HG03196 (cell line): ENCODE measurements at regions not wholly inside any gene's neighbourhood (a gene's known extent, or its start where the extent isn't known, plus 50 kb on each side); places are given as distances from the start of the nearest gene placed in this dataset.
"Not testable (repeated sequence)": the region's sequence is repeated elsewhere in the genome, so short reads cannot be mapped to it uniquely, and the experiment has no call there.

ENCODE experiments used
- ATAC-seq: cut with Tn5 transposase; IDR thresholded peaks from one replicate; pipeline ENCODE4 v1.9.1; 2021; ENCODE audit not compliant: unreplicated experiment

DNA sequence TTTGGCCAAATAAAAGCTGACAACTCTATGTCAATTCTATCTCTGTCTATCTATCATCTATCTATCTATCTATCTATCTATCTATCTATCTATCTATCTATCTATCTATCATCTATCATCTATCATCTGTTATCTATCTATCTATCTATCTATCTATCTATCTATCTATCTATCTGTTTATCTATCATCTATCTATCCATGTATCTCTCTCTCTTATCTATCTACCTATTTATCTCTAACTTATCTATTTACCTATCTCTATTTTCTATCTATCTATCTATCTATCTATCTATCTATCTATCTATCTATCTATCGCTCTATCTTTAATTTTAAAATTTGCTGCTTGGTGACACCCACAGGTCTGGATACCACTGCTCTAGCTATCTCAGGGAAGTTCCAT lies 271.1 kb downstream of the VRK1 start:
- ATAC-seq, result not testable (repeated sequence)

DNA sequence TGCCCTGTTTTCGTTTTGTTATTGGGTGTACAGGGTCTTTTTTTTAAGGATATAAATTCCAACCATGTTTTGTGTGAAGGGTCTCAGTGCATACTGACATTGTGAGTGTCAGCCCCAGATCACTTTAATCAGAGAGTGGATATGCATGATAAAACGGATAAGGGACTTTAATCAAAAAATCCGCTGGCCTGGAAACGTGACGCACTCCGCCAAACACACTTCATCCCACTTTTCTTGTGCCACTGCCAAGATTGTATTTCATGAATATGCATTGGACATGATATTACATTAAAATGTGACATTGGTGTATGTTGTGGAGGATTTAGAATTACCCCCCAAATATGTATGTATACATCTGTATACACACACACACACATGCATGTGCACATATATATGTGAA lies 273.1 kb downstream of the VRK1 start:
- no peak for ATAC-seq

DNA sequence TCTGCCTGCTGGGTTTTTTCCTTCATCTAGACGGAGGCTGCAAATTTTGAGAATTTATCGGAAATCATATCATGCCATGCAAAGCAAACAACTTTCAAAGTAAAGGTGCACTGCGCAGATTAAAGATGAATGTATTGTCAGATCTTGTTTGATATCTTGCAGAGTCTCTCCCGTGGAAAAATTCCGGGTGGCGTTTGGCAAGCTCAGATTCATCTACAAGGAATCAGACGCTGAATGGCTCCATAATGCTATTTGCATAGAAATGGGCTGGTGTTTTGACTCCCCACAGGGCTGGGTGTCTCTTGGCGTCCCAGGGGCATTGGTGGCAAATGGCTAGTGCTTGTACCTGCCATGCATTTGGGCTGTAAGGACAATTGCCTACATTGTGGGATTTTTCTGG lies 274.0 kb downstream of the VRK1 start:
- no peak for ATAC-seq

DNA sequence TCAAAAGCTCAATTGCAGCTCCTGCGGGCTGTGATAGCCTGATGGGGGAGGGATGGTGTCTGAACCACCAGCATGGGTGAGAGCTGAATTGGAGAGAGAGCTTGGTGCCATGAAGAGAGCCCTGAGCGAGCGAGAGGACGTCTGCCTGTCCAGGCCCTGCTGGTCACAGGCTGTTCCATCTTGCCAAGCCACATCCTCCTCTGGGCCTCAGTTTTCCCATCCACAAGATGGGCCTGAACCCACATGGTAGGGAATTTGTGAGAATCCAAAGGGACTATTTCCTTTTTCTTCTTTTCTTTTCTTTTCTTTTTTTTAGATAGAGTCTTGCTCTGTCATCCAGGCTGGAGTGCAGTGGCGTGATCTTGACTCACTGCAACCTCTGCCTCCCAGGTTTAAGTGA lies 276.4 kb downstream of the VRK1 start:
- no peak for ATAC-seq

DNA sequence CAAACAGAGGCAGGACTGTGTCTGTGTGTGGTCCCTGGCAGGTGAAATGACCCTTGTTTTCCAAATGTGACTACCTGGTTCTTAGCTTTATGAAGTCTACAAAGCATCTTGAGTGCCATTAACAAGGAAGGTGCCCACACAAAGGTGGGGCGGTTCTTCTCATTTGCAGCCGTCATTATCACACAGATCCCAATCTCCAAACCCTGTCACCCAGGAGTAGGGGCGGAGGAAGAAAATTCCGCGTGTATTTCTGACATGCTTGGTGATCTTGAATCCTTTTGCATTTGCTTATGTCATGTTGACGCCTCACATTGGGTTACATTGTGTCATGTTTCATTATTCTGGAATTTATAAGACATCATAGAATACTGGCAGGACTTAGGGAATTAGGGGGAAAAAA lies 277.3 kb downstream of the VRK1 start:
- no peak for ATAC-seq

DNA sequence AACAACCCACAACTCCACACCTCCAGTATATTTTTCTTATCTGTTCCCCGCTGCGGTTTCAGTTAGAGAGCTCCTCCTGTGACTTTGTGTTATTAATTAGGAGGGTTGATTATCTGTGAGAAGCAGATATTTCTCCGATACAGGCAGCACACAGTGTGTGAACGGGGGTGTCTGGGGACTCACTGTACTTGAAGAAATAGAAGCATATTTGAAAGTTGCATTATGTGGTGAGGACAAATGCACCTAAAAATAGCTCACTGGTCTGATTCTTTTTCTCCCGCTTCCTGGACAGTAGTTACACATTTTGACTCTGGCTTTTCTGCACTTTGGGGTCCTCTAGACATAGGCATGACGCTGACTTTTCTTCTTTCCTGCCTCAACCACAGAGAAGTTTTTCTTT lies 277.7 kb downstream of the VRK1 start:
- no peak for ATAC-seq

DNA sequence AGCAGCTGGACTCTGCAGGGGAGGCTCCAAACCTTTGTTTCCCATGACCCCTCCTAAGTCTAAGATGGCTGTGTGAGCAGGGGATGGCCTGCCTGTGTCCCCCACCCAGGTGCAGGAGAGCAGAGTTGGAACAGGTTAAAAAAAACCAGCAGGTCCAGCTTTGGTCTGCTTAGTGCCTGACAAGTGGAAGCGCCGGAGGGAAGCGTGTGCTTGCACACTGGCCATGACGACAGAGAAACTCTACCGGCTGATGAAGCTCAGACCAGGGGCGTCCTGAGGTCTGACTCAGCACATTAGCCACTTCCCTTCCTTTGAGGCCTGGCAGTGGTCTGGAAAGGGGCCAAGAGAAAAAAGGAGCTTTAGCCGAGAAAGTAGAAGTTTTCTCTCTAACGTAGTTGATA lies 280.1 kb downstream of the VRK1 start:
- ATAC-seq, result peak; percentile 71

DNA sequence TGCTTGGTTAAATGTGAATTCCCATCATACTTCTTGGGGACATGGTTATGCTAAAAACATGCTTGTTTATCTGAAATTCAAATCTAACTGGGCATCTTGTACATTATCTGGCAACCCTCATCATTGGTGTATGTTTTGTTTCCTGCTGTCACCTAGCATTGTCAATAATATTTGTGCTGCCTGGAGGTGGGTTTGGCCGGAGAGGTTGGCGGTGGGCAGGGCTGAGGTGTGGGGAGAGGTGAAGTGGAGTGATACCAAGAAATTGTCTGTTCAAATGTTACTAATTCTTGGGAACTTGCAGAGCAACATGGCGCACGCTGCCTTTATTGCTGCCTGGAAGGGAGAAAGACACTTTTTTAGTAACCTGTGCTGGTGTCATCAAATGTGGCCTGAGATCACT lies 280.5 kb downstream of the VRK1 start:
- ATAC-seq, result no peak

DNA sequence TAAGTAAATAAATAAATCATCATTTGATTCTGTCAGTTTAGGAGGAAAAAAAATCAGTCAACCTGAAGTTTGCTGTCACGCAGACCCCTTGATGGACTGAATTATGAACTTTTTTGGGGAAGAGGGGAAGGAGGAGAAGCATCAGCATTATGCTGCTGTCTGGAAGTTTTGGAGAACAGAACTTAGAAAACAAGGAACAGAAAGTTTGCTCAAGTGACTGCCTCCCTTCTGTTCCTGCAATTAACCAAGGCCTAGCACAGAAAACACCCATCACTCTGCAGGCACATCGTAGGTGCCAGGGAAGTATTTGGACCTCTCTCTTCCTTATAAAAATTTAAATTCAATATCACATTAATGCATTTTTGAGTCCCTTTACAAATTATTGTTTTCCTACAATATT lies 283.8 kb downstream of the VRK1 start:
- no peak for ATAC-seq

DNA sequence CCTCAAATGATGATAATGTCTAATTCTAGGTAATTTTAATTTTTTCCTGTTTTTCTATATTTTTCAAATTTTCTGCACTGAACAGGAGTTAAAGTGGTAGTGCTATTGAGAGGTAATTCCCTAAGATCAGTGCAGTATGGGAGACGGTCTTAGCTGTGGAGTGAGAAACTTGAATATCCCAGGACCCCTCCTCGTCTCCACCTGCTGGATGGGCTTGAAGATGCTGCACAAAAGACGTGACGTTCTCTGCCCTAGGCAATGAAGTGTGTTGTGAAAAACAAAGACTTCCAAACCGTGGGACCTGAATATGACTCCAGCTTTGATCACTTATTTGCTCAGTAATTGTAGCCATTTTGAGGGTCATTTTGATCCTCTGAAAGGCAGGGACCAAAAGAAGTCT lies 298.1 kb downstream of the VRK1 start:
- no peak for ATAC-seq

DNA sequence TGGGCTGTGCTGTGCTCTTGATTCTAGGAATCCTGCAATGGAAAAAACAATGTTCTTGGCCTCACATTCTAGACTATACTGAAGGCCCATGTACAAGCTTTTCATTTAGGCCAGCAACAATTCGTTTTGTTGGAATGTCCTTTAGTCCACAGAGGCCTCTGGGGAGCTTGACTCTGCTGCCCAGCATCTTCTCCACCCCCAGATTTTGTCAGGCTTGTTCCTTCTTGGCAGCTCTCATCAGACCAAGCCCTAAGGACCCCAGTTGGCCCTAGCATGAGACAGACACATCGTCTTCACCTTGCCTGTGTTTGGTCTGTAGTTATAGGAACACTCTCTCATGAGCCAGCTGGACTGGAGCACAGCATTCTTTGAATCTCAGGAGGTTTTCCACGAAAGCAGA lies 300.1 kb downstream of the VRK1 start:
- ATAC-seq, result no peak

DNA sequence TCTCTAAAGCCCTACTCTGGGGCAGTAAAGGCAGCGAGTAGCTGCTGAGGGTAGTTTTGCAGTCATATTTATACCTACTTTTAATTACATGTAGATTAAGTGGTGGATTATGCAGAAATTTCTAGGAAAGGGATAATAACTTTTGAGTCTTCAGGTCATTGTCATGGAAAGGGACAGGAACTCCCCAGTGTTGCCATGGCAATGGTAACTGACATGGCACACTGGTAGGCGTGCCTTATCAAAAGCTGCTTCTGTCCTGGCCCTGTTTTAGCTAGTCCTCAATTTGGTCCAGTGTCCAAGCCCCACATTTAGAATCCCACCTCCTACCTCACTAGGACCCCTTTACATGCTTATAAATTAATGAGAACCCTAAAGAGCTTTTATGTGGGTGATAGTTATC lies 303.1 kb downstream of the VRK1 start:
- no peak for ATAC-seq

DNA sequence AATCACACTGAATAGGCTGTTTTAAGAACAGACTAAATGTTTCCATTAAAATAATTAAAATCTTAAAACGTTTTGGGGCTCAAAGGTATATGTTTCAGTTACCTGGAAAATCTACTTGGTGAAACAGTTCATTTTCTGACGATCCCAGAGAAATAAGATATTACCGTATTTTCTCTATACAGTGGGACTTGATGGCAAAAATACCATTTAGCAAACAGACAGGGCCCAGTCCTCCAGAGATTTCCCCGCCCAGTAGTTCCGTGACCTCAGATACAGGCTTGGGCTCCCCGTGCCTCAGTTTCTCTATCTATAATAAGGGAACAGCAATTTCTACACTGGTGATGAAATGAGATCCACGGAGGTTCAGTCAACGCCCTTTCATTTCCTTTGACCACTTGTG lies 304.4 kb downstream of the VRK1 start:
- no peak for ATAC-seq

DNA sequence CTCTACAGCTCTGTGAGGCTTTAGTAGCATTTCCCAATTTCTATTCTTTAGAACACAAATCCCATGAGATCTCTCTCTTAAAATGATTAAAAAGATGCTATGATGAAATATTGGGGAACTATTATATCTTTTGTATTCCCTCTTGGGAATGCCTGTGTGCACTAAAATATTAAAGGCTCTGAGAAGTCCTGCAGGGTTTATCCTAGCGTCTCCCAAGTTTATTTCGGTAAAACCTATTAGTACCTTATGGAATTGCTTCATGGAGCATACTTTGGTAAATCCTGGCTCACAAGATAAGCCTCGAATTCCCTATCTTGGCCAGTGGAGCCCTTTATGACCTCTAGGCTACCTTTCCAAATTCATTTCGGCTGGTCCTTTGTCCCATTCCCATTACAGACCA lies 306.8 kb downstream of the VRK1 start:
- no peak for ATAC-seq

DNA sequence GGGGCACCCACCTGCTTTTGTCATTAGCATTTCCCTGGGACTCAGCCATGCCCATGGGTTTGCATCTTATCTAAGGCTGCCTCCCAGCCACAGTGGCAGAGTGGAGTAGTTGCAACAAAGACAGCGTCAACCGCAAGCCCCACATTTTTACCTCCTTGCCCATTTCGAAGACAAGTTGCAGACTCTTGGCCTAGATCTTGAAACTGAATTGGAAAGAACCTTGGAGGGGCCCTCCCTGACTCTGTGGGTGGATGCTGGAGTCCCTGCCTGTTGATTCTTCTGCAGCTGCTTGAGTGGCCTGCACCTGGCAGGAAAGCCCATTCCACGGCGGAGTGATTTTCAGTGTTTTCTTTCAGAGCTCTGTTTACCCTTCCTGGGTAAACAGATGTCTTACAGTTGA lies 309.0 kb downstream of the VRK1 start:
- ATAC-seq, result no peak

DNA sequence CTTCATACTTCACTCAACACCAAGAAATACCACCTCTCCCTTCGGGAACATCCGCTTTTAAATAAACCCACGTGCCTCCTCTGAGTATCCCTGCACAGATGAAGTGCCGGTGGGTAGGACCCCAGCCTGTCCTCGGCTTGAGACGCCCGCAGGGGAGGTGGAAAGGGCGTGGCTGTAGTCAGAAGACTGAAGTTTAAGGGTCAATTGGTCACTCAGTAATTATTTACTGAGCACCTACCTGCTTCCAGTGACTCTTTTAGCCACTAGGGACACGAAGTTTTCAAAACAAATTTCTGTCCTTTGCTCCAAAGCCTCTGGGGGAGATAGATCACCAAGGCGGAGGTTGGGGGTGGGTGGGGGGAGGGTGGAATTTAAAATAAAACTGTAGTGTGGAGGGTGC lies 309.4 kb downstream of the VRK1 start:
- no peak for ATAC-seq

DNA sequence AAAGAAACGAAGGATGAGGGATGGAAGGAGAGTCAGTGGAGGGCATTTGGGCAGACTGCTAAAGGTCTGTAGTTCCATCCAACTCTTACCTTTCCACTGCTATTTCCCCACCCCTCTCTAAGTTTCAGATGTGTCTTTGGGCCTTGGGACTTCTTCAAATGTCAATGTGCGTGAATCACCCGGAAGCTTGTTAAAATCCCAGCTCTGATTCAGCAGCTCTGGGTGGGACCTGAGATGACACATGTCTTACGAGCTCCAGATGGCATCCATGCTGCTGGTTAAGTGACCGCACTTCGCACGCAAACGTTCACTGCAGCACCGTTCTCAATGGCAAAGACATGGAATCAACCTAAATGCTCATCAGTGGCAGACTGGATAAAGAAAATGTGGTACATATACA lies 309.9 kb downstream of the VRK1 start:
- no peak for ATAC-seq

DNA sequence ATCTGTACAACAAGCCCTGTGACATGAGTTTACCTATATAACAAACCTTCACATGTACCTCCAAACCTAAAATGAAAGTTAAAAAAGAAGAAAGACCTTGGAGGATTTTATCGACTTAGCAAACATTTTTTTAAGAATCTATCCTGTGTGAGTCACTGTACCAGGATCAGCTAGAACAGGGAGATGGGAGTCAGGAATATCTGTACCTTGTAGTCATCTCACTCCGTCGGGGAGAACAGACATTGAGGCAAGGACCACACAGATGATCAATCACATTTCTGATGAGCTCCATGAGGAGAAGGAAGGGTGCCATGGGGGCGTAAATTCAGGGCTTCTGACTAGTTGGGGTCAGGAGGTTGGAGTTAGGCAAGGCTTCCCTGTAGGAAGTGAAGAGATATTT lies 310.6 kb downstream of the VRK1 start:
- no peak for ATAC-seq

DNA sequence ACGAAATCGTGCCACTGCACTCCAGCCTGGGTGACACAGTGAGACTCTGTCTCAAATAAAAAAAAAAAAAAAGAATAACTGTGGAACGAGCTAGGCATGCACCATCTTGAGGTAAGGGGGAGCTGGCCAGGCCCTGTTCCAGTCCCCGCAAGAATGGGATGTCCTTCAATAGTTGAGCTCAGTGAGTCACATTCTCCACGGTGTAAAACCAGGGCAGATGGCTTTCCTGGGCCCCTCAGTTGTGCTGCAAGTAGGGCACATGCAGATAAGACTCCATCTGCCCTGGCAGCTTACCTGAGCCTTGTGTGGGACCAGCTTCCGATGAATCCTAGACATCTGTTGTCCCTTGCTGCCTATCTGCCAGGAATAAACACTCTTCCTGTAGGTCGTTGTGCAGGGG lies 312.1 kb downstream of the VRK1 start:
- no peak for ATAC-seq

DNA sequence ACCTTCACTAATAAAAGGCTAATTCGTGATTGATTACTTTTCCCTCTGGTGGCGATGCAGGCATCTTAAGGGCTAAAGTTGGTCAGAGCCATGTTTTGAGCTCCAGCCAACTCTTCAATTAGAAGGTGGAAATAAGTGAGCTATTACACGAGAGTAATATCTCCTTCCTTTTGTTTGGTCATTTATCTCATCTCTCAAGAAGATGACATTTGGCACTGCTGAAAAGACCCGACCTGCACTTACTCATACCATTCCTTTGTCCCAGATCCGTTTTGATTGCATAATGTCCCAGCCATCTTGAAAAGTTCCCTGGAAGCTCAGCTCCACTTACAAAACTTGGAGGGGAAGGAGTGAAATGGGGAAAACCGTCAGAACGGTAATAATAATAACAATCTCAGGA lies 316.2 kb downstream of the VRK1 start:
- no peak for ATAC-seq

DNA sequence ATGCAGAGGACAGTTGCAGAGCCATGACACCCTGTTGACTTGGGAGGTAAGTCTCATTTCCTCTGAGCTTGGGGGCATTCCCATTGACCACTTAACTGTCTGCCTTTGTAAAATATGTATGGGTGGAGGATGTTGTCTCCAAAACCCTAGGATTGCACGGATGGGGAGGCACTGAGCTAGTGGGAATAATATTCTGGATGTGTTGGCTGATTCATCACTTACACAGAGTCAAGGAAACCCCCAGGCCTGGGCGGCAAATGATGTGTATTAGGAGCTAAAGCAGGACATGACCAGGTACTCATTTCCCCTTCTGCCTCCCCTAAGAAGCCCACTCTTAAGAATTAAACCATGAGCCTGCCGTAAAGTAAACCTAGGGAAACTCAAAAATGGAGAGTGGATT lies 319.4 kb downstream of the VRK1 start:
- no peak for ATAC-seq

DNA sequence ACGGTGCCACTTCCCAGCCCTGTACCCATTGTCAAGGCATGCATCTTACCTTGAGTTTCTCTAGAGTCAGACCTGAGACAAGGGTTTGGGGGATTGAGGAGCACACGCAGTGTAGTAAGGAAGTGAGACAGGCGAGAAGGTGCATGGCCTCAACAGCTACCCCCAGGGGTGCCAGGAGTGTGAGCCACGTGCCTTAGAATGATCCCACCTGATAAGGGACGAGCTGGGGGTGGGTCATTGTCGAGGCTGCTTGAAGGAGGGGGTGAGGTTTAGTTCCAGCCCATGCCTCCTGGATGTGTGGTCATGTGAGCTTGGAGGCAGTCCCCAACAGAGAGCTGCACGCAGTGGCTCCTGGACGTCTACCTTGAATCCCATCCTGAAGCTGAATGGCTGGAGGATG lies 320.5 kb downstream of the VRK1 start:
- ATAC-seq, result no peak

DNA sequence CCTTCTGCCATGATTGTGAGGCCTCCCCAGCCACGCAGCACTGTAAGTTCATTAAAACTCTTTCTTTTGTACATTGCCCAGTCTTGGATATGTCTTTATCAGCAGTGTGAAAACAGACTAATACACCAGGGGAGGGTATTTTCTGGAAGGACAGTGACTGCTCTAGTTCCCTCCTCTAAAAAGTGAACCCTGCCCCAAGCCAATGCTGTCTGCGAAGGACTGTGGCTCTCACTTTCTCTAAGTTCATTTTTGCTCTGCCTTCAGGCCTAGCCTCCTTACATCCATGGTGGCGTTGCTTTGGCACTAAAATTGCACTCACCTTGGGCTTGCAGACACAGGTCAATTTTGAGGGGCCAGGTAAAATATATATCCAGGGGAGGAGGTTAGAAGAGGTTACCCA lies 323.0 kb downstream of the VRK1 start:
- no peak for ATAC-seq

DNA sequence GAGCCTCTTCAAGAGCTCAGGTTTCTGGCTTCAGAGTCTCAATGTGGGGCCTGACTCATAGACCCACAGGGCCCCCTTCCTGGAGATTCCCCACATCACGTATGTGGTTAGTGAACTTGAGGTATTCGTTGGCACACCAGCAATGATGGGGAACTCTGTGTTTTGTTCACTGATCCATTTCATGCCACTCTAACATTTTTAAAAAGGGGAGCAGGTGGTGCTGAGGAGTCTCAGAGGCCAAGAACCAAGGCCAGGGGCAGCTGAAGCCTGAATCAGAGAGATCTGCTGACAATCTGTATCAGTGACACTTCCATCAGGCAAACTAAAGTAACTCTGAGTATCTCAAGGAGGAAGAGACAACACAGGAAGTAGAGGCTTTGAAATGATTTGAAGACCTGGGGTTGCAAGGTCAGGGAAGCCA lies 323.4 kb downstream of the VRK1 start:
- ATAC-seq, result peak; percentile 83
